ENCODE measurements at regions not wholly inside any gene's neighbourhood (a gene's known extent, or its start where the extent isn't known, plus 50 kb on each side); places are given as distances from the start of the nearest gene placed in this dataset.

DNA sequence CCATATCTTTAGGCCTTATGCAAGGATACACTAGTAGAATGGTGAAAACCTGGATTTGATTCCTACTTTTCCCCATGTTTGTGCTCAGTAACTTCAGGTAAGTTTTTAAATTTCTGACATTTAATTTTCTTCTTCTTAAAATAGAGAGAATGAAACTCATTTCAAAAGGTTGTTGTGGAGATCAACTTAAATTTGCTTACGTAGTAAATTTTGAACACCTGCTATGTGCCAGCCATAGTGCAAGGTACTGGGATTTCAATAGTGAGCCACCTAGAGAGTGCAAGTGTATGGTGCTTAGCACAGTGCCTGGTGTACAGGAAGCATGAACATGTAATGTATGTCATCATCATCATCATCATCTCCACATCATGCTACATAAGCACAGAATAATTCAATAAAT, 73.6 kb upstream of the SMIM36 start:
- intact Hi-C loops (cut with micrococcal nuclease): loop anchor here (1.0 to 5.0 kb wide), 2 partner anchors 38 to 59 kb away; no protein-coding TSS in a partner anchor
- Mint-ChIP-seq H3K27ac (no peak overlapping the region), H3K9me3 (no peaks in the 10 kb centered on the region), H3K4me3 (no peak overlapping the region), H3K4me1 (peaks cover 18 to 25% (median 20%) of the 10 kb centered on the region in 4 donors), H3K36me3 (no peaks in the 10 kb centered on the region), H3K27me3 (no peaks in the 10 kb centered on the region)
- ChIA-PET CTCF (ENCODE audit: partially characterized antibody) (interaction anchor here (0.6 to 2.4 kb wide), 6 partner anchors 10 to 58 kb away, joined by 3 to 9 read pairs (median 4); no protein-coding TSS in a partner anchor), POLR2A (ENCODE audit: partially characterized antibody) (no interaction called here)
- H3K4me1 ChIP-seq (ENCODE audit: insufficient read depth, low read length): peaks cover 9% of the 10 kb centered on the region
- DNase-seq: no peak
- H3K27me3 ChIP-seq (ENCODE audit: insufficient read depth, low read length): no peaks in the 10 kb centered on the region
- H3K27ac ChIP-seq (ENCODE audit: low read depth, low read length): no peak overlapping the region
- H3K4me3 ChIP-seq (ENCODE audit: low read length in 2 of 2): no peak overlapping the region
- no peaks in the 10 kb centered on the region for H3K9me3 ChIP-seq (ENCODE audit: control insufficient read depth in 1 of 2, low read length in 2 of 2)
- no peaks in the 10 kb centered on the region for H3K36me3 ChIP-seq (ENCODE audit: insufficient read depth, low read length)

DNA sequence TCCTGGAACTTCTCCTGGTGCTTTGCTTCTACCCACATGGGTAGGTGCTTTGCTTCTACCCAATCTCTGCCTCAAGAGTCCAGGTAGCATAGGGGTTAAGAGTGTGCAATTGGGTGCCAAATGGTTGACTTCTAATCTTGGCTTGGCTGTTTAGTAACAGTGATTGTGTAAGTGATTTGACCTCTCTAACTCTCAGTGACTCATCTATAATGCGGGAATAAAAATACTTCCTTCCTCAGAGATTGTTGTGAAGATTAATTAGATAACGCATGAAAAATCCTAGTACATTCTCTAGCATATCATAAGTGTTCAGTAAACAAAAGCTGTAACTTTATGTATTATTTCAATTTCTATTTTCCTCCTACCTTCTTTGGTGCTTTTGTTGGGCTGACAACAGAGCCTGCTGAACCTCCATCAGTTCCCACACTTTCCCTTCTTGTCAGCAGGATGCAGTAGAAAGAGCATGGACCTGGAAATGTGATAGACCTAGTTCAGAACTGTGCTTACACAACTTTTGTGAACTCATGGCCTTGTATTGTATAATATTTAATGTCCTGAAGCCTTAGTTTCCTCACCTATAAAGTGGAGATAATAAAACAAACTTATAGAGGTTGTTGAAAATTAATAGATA, 72.9 kb upstream of the SMIM36 start:
- no peak for DNase-seq

DNA sequence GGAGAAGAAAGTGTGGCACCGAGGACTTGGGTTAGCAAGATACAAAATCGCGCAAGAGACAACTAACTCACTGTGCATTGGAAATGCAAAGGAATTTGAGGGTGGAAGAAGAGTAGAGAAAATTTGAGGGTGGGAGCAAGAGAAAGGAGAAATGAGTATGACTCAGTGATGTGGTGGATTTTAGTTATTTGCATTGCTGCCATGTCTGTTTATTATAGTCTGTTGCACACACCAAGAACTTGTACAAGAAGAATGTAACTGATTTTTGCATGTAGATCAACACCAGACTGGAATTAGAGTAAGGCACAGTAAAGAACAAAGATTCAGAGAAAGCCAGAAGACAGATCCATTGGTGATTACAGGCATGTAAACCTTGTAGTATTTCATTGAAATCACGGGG, 71.6 kb upstream of the SMIM36 start:
- CTCF ChIA-PET (ENCODE audit: partially characterized antibody): interaction anchor here (1.4 kb wide), 1 partner anchor 58 kb away, joined by 3 read pairs; no protein-coding TSS in a partner anchor
- peak overlapping the region in 2 of 7 donors; percentile 2 to 65 for H3K27ac Mint-ChIP-seq

More for the DNA sequence above, 72.9 kb upstream of the SMIM36 start:
- Histone ChIP-seq H3K27ac (ENCODE audit: low read depth, low read length) (no peak overlapping the region), H3K4me3 (ENCODE audit: low read length in 2 of 2) (no peak overlapping the region), H3K36me3 (ENCODE audit: insufficient read depth, low read length) (no peaks in the 10 kb centered on the region), H3K4me1 (ENCODE audit: insufficient read depth, low read length) (peaks cover 9% of the 10 kb centered on the region), H3K9me3 (ENCODE audit: control insufficient read depth in 1 of 2, low read length in 2 of 2) (no peaks in the 10 kb centered on the region), H3K27me3 (ENCODE audit: insufficient read depth, low read length) (no peaks in the 10 kb centered on the region)
- no peaks in the 10 kb centered on the region for H3K36me3 Mint-ChIP-seq
- no peak overlapping the region for H3K4me3 Mint-ChIP-seq
- H3K9me3 Mint-ChIP-seq: no peaks in the 10 kb centered on the region
- POLR2A ChIA-PET (ENCODE audit: partially characterized antibody): no interaction called here
- peaks cover 18 to 25% (median 20%) of the 10 kb centered on the region in 4 donors for H3K4me1 Mint-ChIP-seq
- intact Hi-C loops (cut with micrococcal nuclease): no loop called here
- CTCF ChIA-PET (ENCODE audit: partially characterized antibody): interaction anchor here (1.3 to 1.5 kb wide), 3 partner anchors 14 to 58 kb away, joined by 3 to 4 read pairs (median 3); no protein-coding TSS in a partner anchor
- H3K27ac Mint-ChIP-seq: peak overlapping the region in 3 of 7 donors; percentile 9 to 19 (median 16)
- no peaks in the 10 kb centered on the region for H3K27me3 Mint-ChIP-seq

DNA sequence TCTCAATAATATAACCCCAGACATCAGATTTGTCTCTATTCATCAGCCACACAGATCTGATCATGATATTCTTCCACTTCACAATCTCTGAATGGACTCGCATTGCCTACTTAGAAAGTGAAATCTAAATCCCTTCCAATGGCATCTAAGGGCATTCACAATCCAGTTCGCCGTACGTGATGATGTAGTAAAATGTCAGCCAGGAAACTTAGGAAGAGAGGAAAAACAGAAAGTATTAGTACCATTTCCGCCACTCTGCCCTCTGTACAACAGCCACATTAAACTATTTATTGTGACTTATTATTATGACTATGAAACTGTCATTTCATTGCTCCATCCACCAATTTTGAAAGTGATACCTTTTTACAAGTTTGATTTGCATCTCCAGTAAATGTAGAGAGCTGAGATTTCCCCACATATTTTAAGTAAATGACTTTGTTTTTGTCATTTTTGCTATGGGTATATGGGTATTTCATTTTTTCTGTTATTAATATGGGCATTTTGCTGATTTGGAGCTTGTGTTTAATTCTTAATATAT, 69.4 kb upstream of the SMIM36 start:
- ChIA-PET POLR2A (ENCODE audit: partially characterized antibody) (no interaction called here), CTCF (ENCODE audit: partially characterized antibody) (interaction anchor here (1.6 kb wide), 1 partner anchor 21 kb away, joined by 6 read pairs; no protein-coding TSS in a partner anchor)
- Histone ChIP-seq H3K4me3 (ENCODE audit: low read length in 2 of 2) (no peak overlapping the region), H3K27ac (ENCODE audit: low read depth, low read length) (no peak overlapping the region), H3K9me3 (ENCODE audit: control insufficient read depth in 1 of 2, low read length in 2 of 2) (no peaks in the 10 kb centered on the region), H3K36me3 (ENCODE audit: insufficient read depth, low read length) (no peaks in the 10 kb centered on the region), H3K4me1 (ENCODE audit: insufficient read depth, low read length) (peaks cover 27% of the 10 kb centered on the region), H3K27me3 (ENCODE audit: insufficient read depth, low read length) (no peaks in the 10 kb centered on the region)
- no peak for DNase-seq
- Mint-ChIP-seq H3K36me3 (no peaks in the 10 kb centered on the region), H3K4me1 (peaks cover 18 to 25% (median 20%) of the 10 kb centered on the region in 4 donors), H3K27ac (peak overlapping the region; percentile 5 to 47 (median 11)), H3K27me3 (no peaks in the 10 kb centered on the region), H3K4me3 (peak overlapping the region in 3 of 8 donors; percentile 3 to 56 (median 18)), H3K9me3 (no peaks in the 10 kb centered on the region)
- intact Hi-C loops (cut with micrococcal nuclease): no loop called here

More for the DNA sequence above, 71.6 kb upstream of the SMIM36 start:
- POLR2A ChIA-PET (ENCODE audit: partially characterized antibody): no interaction called here
- Mint-ChIP-seq H3K27me3 (no peaks in the 10 kb centered on the region), H3K4me1 (peaks cover 18 to 25% (median 20%) of the 10 kb centered on the region in 4 donors), H3K4me3 (no peak overlapping the region), H3K36me3 (no peaks in the 10 kb centered on the region), H3K9me3 (no peaks in the 10 kb centered on the region)
- Histone ChIP-seq H3K9me3 (ENCODE audit: control insufficient read depth in 1 of 2, low read length in 2 of 2) (no peaks in the 10 kb centered on the region), H3K36me3 (ENCODE audit: insufficient read depth, low read length) (no peaks in the 10 kb centered on the region), H3K4me1 (ENCODE audit: insufficient read depth, low read length) (peaks cover 9% of the 10 kb centered on the region), H3K27me3 (ENCODE audit: insufficient read depth, low read length) (no peaks in the 10 kb centered on the region), H3K4me3 (ENCODE audit: low read length in 2 of 2) (no peak overlapping the region), H3K27ac (ENCODE audit: low read depth, low read length) (no peak overlapping the region)
- DNase-seq: no peak
- intact Hi-C loops (cut with micrococcal nuclease): no loop called here

DNA sequence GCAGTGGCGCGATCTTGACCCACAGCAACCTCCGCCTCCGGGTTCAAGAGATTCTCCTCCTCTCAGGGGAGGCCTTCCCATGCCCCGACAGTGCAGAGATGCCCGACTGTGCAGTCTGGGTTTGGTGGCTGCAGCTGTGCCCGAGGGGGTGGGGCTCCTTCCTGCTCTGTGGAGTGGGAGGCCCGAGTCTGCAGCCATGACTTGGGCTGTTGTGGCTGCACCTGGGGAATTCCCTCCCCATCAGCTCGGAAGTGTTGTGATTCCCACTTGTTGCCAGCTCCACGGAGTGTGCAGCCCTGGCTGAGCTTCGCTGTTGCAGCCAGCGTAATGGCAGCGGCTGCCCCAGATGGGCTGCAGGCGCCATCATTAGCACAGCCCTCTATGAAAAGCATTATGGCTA, 66.4 kb upstream of the SMIM36 start:
- Mint-ChIP-seq H3K36me3 (no peaks in the 10 kb centered on the region), H3K9me3 (no peaks in the 10 kb centered on the region), H3K27ac (peak overlapping the region in 1 of 7 donors; percentile 22), H3K4me3 (no peak overlapping the region), H3K4me1 (peaks cover 8 to 14% (median 9%) of the 10 kb centered on the region in 4 donors), H3K27me3 (no peaks in the 10 kb centered on the region)
- intact Hi-C loops (cut with micrococcal nuclease): loop anchor here (1.0 to 10.0 kb wide), 2 partner anchors 141 to 153 kb away; partner anchors contain the start of gene MMD
- peaks cover 30% of the 10 kb centered on the region for H3K4me1 ChIP-seq (ENCODE audit: insufficient read depth, low read length)
- peak in 4 of 5 donors; percentile 35 to 72 (median 44) for DNase-seq
- CTCF ChIA-PET (ENCODE audit: partially characterized antibody): interaction anchor here (1.3 to 2.4 kb wide), 4 partner anchors 13 to 63 kb away, joined by 4 to 10 read pairs (median 6); no protein-coding TSS in a partner anchor
- no peaks in the 10 kb centered on the region for H3K9me3 ChIP-seq (ENCODE audit: control insufficient read depth in 1 of 2, low read length in 2 of 2)
- peak overlapping the region; percentile 47 for H3K27ac ChIP-seq (ENCODE audit: low read depth, low read length)
- H3K36me3 ChIP-seq (ENCODE audit: insufficient read depth, low read length): no peaks in the 10 kb centered on the region
- H3K27me3 ChIP-seq (ENCODE audit: insufficient read depth, low read length): no peaks in the 10 kb centered on the region
- POLR2A ChIA-PET (ENCODE audit: partially characterized antibody): interaction anchor here (0.7 to 1.8 kb wide), 5 partner anchors 8 to 185 kb away, joined by 3 to 8 read pairs (median 4); partner anchors contain the start of gene MMD
- peak overlapping the region; percentile 55 to 57 for H3K4me3 ChIP-seq (ENCODE audit: low read length in 2 of 2)

DNA sequence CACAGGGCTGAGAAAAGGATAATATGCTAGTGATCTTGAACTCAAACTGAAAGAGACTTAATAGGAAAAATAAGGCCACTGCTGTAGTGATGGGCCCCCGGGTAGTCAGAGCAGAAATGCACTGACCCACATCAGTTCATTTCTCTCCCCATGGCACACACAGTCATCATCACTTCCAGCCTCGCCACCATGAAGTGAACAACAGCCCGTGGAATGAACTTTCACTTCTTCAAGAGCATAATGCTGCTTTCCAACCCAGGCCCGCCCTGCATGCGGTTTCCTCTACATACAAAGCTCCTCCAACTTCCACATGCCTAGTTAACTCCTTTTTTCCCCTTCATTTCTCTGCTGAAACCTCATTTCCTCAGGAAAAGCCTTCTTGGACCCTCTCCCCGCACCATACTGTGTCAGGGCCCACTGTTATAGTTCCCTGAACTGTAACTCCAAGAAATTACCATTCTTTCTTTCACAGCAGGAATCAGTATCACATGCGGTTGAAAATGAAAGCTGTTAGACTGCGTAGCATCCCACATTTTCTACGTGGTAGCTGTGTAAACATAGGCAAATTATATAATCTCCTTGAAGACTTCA, 65.8 kb upstream of the SMIM36 start:
- Mint-ChIP-seq H3K36me3 (no peaks in the 10 kb centered on the region), H3K4me1 (peaks cover 8 to 14% (median 9%) of the 10 kb centered on the region in 4 donors), H3K27ac (no peak overlapping the region), H3K9me3 (no peaks in the 10 kb centered on the region), H3K27me3 (no peaks in the 10 kb centered on the region), H3K4me3 (no peak overlapping the region)
- Histone ChIP-seq H3K27ac (ENCODE audit: low read depth, low read length) (peak overlapping the region; percentile 47), H3K4me1 (ENCODE audit: insufficient read depth, low read length) (peaks cover 30% of the 10 kb centered on the region), H3K27me3 (ENCODE audit: insufficient read depth, low read length) (no peaks in the 10 kb centered on the region), H3K9me3 (ENCODE audit: control insufficient read depth in 1 of 2, low read length in 2 of 2) (no peaks in the 10 kb centered on the region), H3K4me3 (ENCODE audit: low read length in 2 of 2) (peak overlapping the region; percentile 55 to 57), H3K36me3 (ENCODE audit: insufficient read depth, low read length) (no peaks in the 10 kb centered on the region)
- intact Hi-C loops (cut with micrococcal nuclease): loop anchor here (1.0 to 10.0 kb wide), 2 partner anchors 141 to 152 kb away; partner anchors contain the start of gene MMD
- ChIA-PET POLR2A (ENCODE audit: partially characterized antibody) (interaction anchor here (0.7 to 1.8 kb wide), 6 partner anchors 8 to 185 kb away, joined by 3 to 8 read pairs (median 4); partner anchors contain the start of genes MMD and PCTP), CTCF (ENCODE audit: partially characterized antibody) (interaction anchor here (0.9 to 2.4 kb wide), 6 partner anchors 14 to 174 kb away, joined by 3 to 10 read pairs (median 4); partner anchors contain the start of gene PCTP)
- DNase-seq: peak; percentile 48 to 67 (median 54)

Measured in CD4-positive, alpha-beta memory T cell (primary cell).